HEK293 (cell line): ENCODE measurements at regions not wholly inside any gene's neighbourhood (a gene's known extent, or its start where the extent isn't known, plus 50 kb on each side); places are given as distances from the start of the nearest gene placed in this dataset.

Experiments used
- CTCF ChIA-PET: fragments of 350-600 bp; formaldehyde crosslinking; extraction: SDS; loops from one replicate; lab custom pipeline; 2021; ENCODE audit warnings: antibody characterized with exemption; lab: Yijun Ruan, JAX
- POLR2A ChIA-PET: fragments of 300-600 bp; formaldehyde crosslinking; extraction: SDS; loops from one replicate; lab custom pipeline; 2020; ENCODE audit warnings: antibody characterized with exemption, inconsistent platforms; lab: Yijun Ruan, JAX
- H3K27ac ChIP-seq: fragments of 200-500 bp; sonication (Bioruptor generic); 2 replicates; pipeline ENCODE4 v1.5.1; 2014; ENCODE audit warnings: low read depth, low read length, control low read depth, inconsistent platforms; ENCODE audit errors: extremely low read depth
- H3K36me3 ChIP-seq, 2 experiments: fragments of 200-500 bp in 1 of 2; sonication (Bioruptor generic) in 1 of 2; 1 replicate in 1 of 2; 2 replicates in 1 of 2; pipeline ENCODE4 v1.5.1; 2014 to 2017; ENCODE audit warnings: inconsistent platforms in 2 of 2, low read length in 2 of 2; ENCODE audit not compliant: control insufficient read depth in 2 of 2, insufficient read depth in 1 of 2
- H3K4me1 ChIP-seq: fragments of 200-500 bp; sonication (Bioruptor generic); 2 replicates; pipeline ENCODE4 v1.5.1; 2014; ENCODE audit warnings: mild to moderate bottlenecking, low read length, inconsistent platforms; ENCODE audit not compliant: control insufficient read depth, insufficient read depth
- H3K4me3 ChIP-seq: 2 replicates; pipeline ENCODE4 v1.5.1; 2011; ENCODE audit warnings: low read depth, mild to moderate bottlenecking, control low read depth, low read length, moderate library complexity
- H3K9me3 ChIP-seq: fragments of 200-500 bp; sonication (Bioruptor generic); 2 replicates; pipeline ENCODE4 v1.5.1; 2014; ENCODE audit warnings: low read depth, low read length, inconsistent platforms; ENCODE audit not compliant: control insufficient read depth, insufficient read depth
- HIC1 ChIP-seq: fragments of 450-650 bp; formaldehyde crosslinking; IDR thresholded peaks from 2 replicates; pipeline ENCODE4 v1.5.1; 2016; ENCODE audit warnings: missing biosample characterization, missing genetic modification characterization
- MEIS1 ChIP-seq: sonication (generic); formaldehyde crosslinking; IDR thresholded peaks from 2 replicates; pipeline ENCODE4 v1.8.1; 2022; ENCODE audit warnings: missing genetic modification reagents, mild to moderate bottlenecking, borderline replicate concordance
- PRDM1 ChIP-seq: fragments of 450-650 bp; formaldehyde crosslinking; IDR thresholded peaks from 2 replicates; pipeline ENCODE4; 2016; ENCODE audit warnings: missing biosample characterization, missing genetic modification characterization
- RBAK ChIP-seq: fragments of 450-650 bp; formaldehyde crosslinking; IDR thresholded peaks from 2 replicates; pipeline ENCODE4 v1.5.1; 2016; ENCODE audit warnings: missing biosample characterization, missing genetic modification characterization
- SALL2 ChIP-seq: fragments of 450-650 bp; formaldehyde crosslinking; IDR thresholded peaks from 2 replicates; pipeline ENCODE4 v1.5.0; 2017; ENCODE audit warnings: missing biosample characterization, mild to moderate bottlenecking, missing genetic modification characterization, borderline replicate concordance
- SP2 ChIP-seq: fragments of 450-650 bp; formaldehyde crosslinking; IDR thresholded peaks from 2 replicates; pipeline ENCODE4 v1.5.1; 2016; ENCODE audit warnings: missing biosample characterization, missing genetic modification characterization
- ZFP3 ChIP-seq: fragments of 450-650 bp; formaldehyde crosslinking; IDR thresholded peaks from 2 replicates; pipeline ENCODE4 v1.5.1; 2016; ENCODE audit warnings: low read depth, missing biosample characterization, missing genetic modification characterization
- ZNF10 ChIP-seq: fragments of 450-650 bp; formaldehyde crosslinking; IDR thresholded peaks from 2 replicates; pipeline ENCODE4 v1.5.1; 2017; ENCODE audit warnings: missing biosample characterization, missing genetic modification characterization
- ZNF155 ChIP-seq: fragments of 450-650 bp; formaldehyde crosslinking; IDR thresholded peaks from 2 replicates; pipeline ENCODE4 v1.5.1; 2016; ENCODE audit warnings: missing biosample characterization, missing genetic modification characterization
- ZNF157 ChIP-seq: fragments of 450-650 bp; formaldehyde crosslinking; IDR thresholded peaks from 2 replicates; pipeline ENCODE4 v1.5.1; 2016; ENCODE audit warnings: missing biosample characterization, missing genetic modification characterization
- ZNF169 ChIP-seq: fragments of 450-650 bp; formaldehyde crosslinking; IDR thresholded peaks from 2 replicates; pipeline ENCODE4 v1.5.1; 2016; ENCODE audit warnings: missing biosample characterization, missing genetic modification characterization
- ZNF2 ChIP-seq: fragments of 450-650 bp; formaldehyde crosslinking; IDR thresholded peaks from 2 replicates; pipeline ENCODE4 v1.5.1; 2016; ENCODE audit warnings: missing biosample characterization, missing genetic modification characterization
- ZNF274 ChIP-seq, 2 experiments: fragments of 200-500 bp in 1 of 2; fragments of 450-650 bp in 1 of 2; sonication (Bioruptor generic) in 1 of 2; formaldehyde crosslinking in 1 of 2; IDR thresholded peaks; 2 replicates each; pipeline versions ENCODE4 v1.5.1 to v1.6.1; 2014 to 2016; ENCODE audit warnings: borderline replicate concordance in 1 of 2, inconsistent platforms in 1 of 2, low read length in 1 of 2, missing biosample characterization in 1 of 2, missing genetic modification characterization in 1 of 2
- ZNF341 ChIP-seq: fragments of 450-650 bp; formaldehyde crosslinking; IDR thresholded peaks from 2 replicates; pipeline ENCODE4; 2016; ENCODE audit warnings: low read depth, missing biosample characterization, missing genetic modification characterization
- ZNF366 ChIP-seq: fragments of 450-650 bp; formaldehyde crosslinking; conservative IDR thresholded peaks from 2 replicates; pipeline ENCODE4 v1.5.1; 2016; ENCODE audit warnings: missing biosample characterization, missing genetic modification characterization
- ZNF416 ChIP-seq: fragments of 450-650 bp; formaldehyde crosslinking; IDR thresholded peaks from 2 replicates; pipeline ENCODE4 v1.5.1; 2016; ENCODE audit warnings: missing biosample characterization, missing genetic modification characterization
- ZNF473 ChIP-seq: fragments of 450-650 bp; formaldehyde crosslinking; IDR thresholded peaks from 2 replicates; pipeline ENCODE4 v1.5.1; 2017; ENCODE audit warnings: missing biosample characterization, missing genetic modification characterization
- ZNF501 ChIP-seq: fragments of 450-650 bp; formaldehyde crosslinking; IDR thresholded peaks from 2 replicates; pipeline ENCODE4 v1.5.1; 2016; ENCODE audit warnings: missing biosample characterization, missing genetic modification characterization
- ZNF529 ChIP-seq: fragments of 450-650 bp; formaldehyde crosslinking; IDR thresholded peaks from 2 replicates; pipeline ENCODE4 v1.5.1; 2017; ENCODE audit warnings: missing genetic modification characterization, missing biosample characterization; ENCODE audit not compliant: insufficient replicate concordance
- ZNF639 ChIP-seq: fragments of 450-650 bp; formaldehyde crosslinking; IDR thresholded peaks from 2 replicates; pipeline ENCODE4 v1.5.1; 2016; ENCODE audit warnings: missing biosample characterization, missing genetic modification characterization
- ZNF654 ChIP-seq: fragments of 450-650 bp; formaldehyde crosslinking; IDR thresholded peaks from 2 replicates; pipeline ENCODE4 v1.5.1; 2016; ENCODE audit warnings: low read depth, missing biosample characterization, missing genetic modification characterization
- ZNF664 ChIP-seq: fragments of 450-650 bp; formaldehyde crosslinking; IDR thresholded peaks from 2 replicates; pipeline ENCODE4 v1.5.1; 2016; ENCODE audit warnings: missing biosample characterization, missing genetic modification characterization
- ZNF677 ChIP-seq: fragments of 450-650 bp; IDR thresholded peaks from 2 replicates; pipeline ENCODE4 v1.5.0; 2018; ENCODE audit warnings: missing biosample characterization, mild to moderate bottlenecking, missing genetic modification characterization, moderate library complexity
- ZNF791 ChIP-seq: fragments of 450-650 bp; formaldehyde crosslinking; IDR thresholded peaks from 2 replicates; pipeline ENCODE4 v1.5.1; 2016; ENCODE audit warnings: missing biosample characterization, missing genetic modification characterization
- ZSCAN23 ChIP-seq: fragments of 450-650 bp; formaldehyde crosslinking; IDR thresholded peaks from 2 replicates; pipeline ENCODE4 v1.5.1; 2016; ENCODE audit warnings: missing biosample characterization, missing genetic modification characterization
- ZSCAN30 ChIP-seq: fragments of 450-650 bp; IDR thresholded peaks from 2 replicates; pipeline ENCODE4 v1.5.1; 2018; ENCODE audit warnings: missing biosample characterization, mild to moderate bottlenecking, missing genetic modification characterization, moderate library complexity

GRCh38 chr14:87852107-87852506 is 140.9 kb downstream of the GALC start:
- ChIA-PET POLR2A (no interaction called here), CTCF (no interaction called here)
- no peaks in the 10 kb centered on the region for H3K36me3 ChIP-seq
- no peaks in the 10 kb centered on the region for H3K4me1 ChIP-seq
- no peak for TF ChIP-seq SP2
- TF ChIP-seq ZFP3 (tag by site-specific recombination): no peak
- no peak for TF ChIP-seq ZNF677
- no peak for TF ChIP-seq ZNF664 (tag by site-specific recombination)
- no peak for TF ChIP-seq ZNF529 (tag by site-specific recombination)
- TF ChIP-seq RBAK (tag by site-specific recombination): no peak
- TF ChIP-seq ZNF341: no peak
- no peak for TF ChIP-seq ZNF416 (tag by site-specific recombination)
- TF ChIP-seq ZNF654 (tag by site-specific recombination): no peak
- no peak for TF ChIP-seq PRDM1 (tag by site-specific recombination)
- no peak for TF ChIP-seq ZNF791 (tag by site-specific recombination)
- TF ChIP-seq ZNF501 (tag by site-specific recombination): no peak
- no peak for TF ChIP-seq ZNF274 (IDR thresholded peaks at IDR 0.05; ENCODE audit: low read length)
- no peak for TF ChIP-seq ZNF274 (tag by site-specific recombination; IDR thresholded peaks at IDR 0.05; ENCODE audit: borderline replicate concordance)
- no peak overlapping the region for H3K4me3 ChIP-seq
- no peak overlapping the region for H3K27ac ChIP-seq
- no peaks in the 10 kb centered on the region for H3K9me3 ChIP-seq

GRCh38 chr14:87851190-87851589 is 141.8 kb downstream of the GALC start:
- TF ChIP-seq MEIS1 (CRISPR knock-in tag): no peak
- no peak for TF ChIP-seq SALL2 (tag by site-specific recombination)
- no peak for TF ChIP-seq ZNF10 (tag by site-specific recombination)
- TF ChIP-seq ZNF473 (tag by site-specific recombination): no peak
- TF ChIP-seq, all 188 proteins: peak for 0
- POLR2A ChIA-PET: no interaction called here
- Histone ChIP-seq H3K9me3 (no peaks in the 10 kb centered on the region), H3K4me3 (no peak overlapping the region), H3K27ac (no peak overlapping the region), H3K4me1 (no peaks in the 10 kb centered on the region), H3K36me3 (no peaks in the 10 kb centered on the region)
- CTCF ChIA-PET: no interaction called here

GRCh38 chr14:87847216-87847755 is 145.7 kb downstream of the GALC start:
- H3K27ac ChIP-seq: no peak overlapping the region
- H3K9me3 ChIP-seq: no peaks in the 10 kb centered on the region
- CTCF ChIA-PET: interaction anchor here (1.9 kb wide), 1 partner anchor 42 kb away, joined by 5 read pairs; no protein-coding TSS in a partner anchor
- no peaks in the 10 kb centered on the region for H3K36me3 ChIP-seq
- POLR2A ChIA-PET: no interaction called here
- H3K4me1 ChIP-seq: no peaks in the 10 kb centered on the region
- no peak overlapping the region for H3K4me3 ChIP-seq
- TF ChIP-seq ZNF366: no peak

GRCh38 chr14:87840906-87841305 is 152.1 kb downstream of the GALC start:
- CTCF ChIA-PET: interaction anchor here (1.0 kb wide), 1 partner anchor 36 kb away, joined by 3 read pairs; no protein-coding TSS in a partner anchor
- TF ChIP-seq ZNF2: no peak
- TF ChIP-seq HIC1 (tag by site-specific recombination): no peak
- no peak for TF ChIP-seq SALL2 (tag by site-specific recombination)
- TF ChIP-seq ZSCAN30: no peak
- TF ChIP-seq ZNF157: no peak
- no peak for TF ChIP-seq ZSCAN23 (tag by site-specific recombination)
- TF ChIP-seq ZNF169 (tag by site-specific recombination): no peak
- TF ChIP-seq PRDM1 (tag by site-specific recombination): no peak
- no peak for TF ChIP-seq ZNF155 (tag by site-specific recombination)
- no peak for TF ChIP-seq ZNF639 (tag by site-specific recombination)

More at GRCh38 chr14:87840906-87841305, 152.1 kb downstream of the GALC start:
- no peaks in the 10 kb centered on the region for H3K9me3 ChIP-seq
- POLR2A ChIA-PET: interaction anchor here (0.6 kb wide), 1 partner anchor 14 kb away, joined by 16 read pairs; no protein-coding TSS in a partner anchor
- no peaks in the 10 kb centered on the region for H3K4me1 ChIP-seq
- H3K27ac ChIP-seq: no peak overlapping the region
- H3K4me3 ChIP-seq: no peak overlapping the region
- no peaks in the 10 kb centered on the region for H3K36me3 ChIP-seq
